ENCODE measurements at regions not wholly inside any gene's neighbourhood (a gene's known extent, or its start where the extent isn't known, plus 50 kb on each side); places are given as distances from the start of the nearest gene placed in this dataset.

DNA sequence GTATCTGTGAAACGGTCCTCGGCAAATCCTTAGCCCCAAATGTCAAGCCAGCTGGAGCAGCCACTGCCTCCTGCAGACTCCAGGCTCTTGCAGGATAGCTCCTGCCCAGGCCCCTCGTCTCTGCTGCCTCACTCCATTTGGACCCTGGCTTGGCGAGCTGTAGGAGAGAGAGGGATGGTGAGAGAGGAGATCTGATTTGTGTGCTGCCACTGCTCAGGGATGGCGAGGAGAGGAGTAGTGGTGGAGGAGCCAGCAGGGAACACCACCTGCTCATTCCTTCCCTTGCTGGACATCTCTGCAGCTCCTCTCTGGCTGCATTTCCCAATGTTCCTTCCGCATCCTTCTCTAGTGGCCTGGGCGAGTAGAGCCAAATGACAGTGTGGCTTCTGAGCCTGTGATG is 109.1 kb upstream of the NCK2 start:
- TF ChIP-seq, protein P1, sequence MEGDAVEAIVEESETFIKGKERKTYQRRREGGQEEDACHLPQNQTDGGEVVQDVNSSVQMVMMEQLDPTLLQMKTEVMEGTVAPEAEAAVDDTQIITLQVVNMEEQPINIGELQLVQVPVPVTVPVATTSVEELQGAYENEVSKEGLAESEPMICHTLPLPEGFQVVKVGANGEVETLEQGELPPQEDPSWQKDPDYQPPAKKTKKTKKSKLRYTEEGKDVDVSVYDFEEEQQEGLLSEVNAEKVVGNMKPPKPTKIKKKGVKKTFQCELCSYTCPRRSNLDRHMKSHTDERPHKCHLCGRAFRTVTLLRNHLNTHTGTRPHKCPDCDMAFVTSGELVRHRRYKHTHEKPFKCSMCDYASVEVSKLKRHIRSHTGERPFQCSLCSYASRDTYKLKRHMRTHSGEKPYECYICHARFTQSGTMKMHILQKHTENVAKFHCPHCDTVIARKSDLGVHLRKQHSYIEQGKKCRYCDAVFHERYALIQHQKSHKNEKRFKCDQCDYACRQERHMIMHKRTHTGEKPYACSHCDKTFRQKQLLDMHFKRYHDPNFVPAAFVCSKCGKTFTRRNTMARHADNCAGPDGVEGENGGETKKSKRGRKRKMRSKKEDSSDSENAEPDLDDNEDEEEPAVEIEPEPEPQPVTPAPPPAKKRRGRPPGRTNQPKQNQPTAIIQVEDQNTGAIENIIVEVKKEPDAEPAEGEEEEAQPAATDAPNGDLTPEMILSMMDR (IDR thresholded peaks at IDR 0.05; ENCODE audit: low read depth, low read length, missing control alignments), result no peak
- no peak for DNase-seq (ENCODE audit: extremely low read depth, low read depth)
- H3K4me3 ChIP-seq (replicated peaks; ENCODE audit: low read depth, low read length), result no peak overlapping the region

DNA sequence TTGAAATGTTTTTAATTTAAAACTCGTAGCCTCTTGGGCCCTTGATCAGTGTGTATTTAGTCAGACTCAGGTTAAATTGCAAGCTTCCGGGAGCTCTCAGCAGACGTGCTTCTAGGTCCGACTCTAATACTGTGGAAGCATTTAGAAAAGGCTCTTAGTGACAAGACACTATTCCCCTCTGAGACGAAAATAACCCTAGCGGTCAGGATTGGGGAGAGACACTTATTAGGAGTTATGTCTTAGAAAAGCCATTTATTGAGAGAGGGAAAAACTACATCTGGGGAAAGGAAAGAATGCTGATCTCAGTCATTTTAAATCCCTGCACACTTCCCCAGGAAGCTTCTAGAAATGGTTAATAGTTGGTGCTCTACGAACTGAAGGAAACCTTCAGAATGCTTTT is 110.5 kb upstream of the NCK2 start:
- no peak overlapping the region for H3K4me3 ChIP-seq (replicated peaks; ENCODE audit: low read depth, low read length)
- TF ChIP-seq, protein P1 (IDR thresholded peaks at IDR 0.05; ENCODE audit: low read depth, low read length, missing control alignments), result no peak
- DNase-seq (ENCODE audit: extremely low read depth, low read depth), result no peak

- TF ChIP-seq, protein P1 (IDR thresholded peaks at IDR 0.05; ENCODE audit: low read depth, low read length, missing control alignments), result no peak
- H3K4me3 ChIP-seq (replicated peaks; ENCODE audit: low read depth, low read length), result no peak overlapping the region
- DNase-seq (ENCODE audit: extremely low read depth, low read depth), result no peak
Observed at GRCh38 chr2:105631922-105632321, 112.8 kb upstream of the NCK2 start.

GRCh38 chr2:105631011-105631410 is 113.7 kb upstream of the NCK2 start:
- TF ChIP-seq, protein P1 (IDR thresholded peaks at IDR 0.05; ENCODE audit: low read depth, low read length, missing control alignments), result no peak
- no peak for DNase-seq (ENCODE audit: extremely low read depth, low read depth)
- no peak overlapping the region for H3K4me3 ChIP-seq (replicated peaks; ENCODE audit: low read depth, low read length)

- H3K4me3 ChIP-seq (replicated peaks; ENCODE audit: low read depth, low read length), result no peak overlapping the region
- TF ChIP-seq, protein P1 (IDR thresholded peaks at IDR 0.05; ENCODE audit: low read depth, low read length, missing control alignments), result no peak
- no peak for DNase-seq (ENCODE audit: extremely low read depth, low read depth)
Observed at GRCh38 chr2:105629634-105630033, 115.1 kb upstream of the NCK2 start.

DNA sequence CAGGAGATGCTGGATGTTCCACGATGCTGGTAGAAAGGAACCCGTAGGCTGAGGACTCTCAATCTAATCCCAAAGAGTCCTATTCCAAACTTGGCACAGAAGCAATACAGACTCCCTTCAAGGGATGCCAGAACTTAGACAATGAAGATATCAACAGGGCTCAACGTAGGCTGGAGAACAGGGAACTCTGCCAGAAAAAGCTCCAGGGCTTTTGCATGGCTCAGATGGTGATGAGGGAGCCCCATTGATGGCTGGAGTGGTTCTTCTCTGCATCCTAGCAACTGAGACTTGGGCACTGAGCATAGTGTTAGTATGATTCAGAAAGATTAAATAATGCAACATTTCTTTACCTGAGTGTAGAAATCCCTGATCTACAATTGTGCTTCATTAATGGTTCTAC is 117.2 kb upstream of the NCK2 start:
- TF ChIP-seq, protein P1 (IDR thresholded peaks at IDR 0.05; ENCODE audit: low read depth, low read length, missing control alignments), result no peak
- H3K4me3 ChIP-seq (replicated peaks; ENCODE audit: low read depth, low read length), result no peak overlapping the region
- DNase-seq (ENCODE audit: extremely low read depth, low read depth), result no peak

DNA sequence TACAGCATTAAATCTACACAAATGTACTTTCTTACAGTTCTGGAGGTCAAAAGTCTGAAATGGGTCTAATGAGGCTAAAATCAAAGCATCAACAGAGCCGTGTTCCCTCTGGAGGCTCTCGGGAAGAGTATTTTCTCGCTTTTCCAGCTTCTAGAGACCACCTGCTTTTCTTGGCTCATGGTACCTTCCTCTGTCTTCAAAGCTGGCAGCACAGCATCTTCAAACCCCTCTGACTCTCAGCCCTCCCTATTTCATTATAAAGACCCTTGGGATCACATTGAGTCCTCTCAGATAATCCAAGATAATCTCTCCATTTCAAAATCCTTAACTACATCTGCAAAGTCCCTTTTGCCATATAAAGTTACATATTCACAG is 117.8 kb upstream of the NCK2 start:
- TF ChIP-seq, protein P1 (IDR thresholded peaks at IDR 0.05; ENCODE audit: low read depth, low read length, missing control alignments), result no peak
- no peak overlapping the region for H3K4me3 ChIP-seq (replicated peaks; ENCODE audit: low read depth, low read length)
- DNase-seq (ENCODE audit: extremely low read depth, low read depth), result no peak
